ENCODE measurements at regions not wholly inside any gene's neighbourhood (a gene's known extent, or its start where the extent isn't known, plus 50 kb on each side); places are given as distances from the start of the nearest gene placed in this dataset.

DNA sequence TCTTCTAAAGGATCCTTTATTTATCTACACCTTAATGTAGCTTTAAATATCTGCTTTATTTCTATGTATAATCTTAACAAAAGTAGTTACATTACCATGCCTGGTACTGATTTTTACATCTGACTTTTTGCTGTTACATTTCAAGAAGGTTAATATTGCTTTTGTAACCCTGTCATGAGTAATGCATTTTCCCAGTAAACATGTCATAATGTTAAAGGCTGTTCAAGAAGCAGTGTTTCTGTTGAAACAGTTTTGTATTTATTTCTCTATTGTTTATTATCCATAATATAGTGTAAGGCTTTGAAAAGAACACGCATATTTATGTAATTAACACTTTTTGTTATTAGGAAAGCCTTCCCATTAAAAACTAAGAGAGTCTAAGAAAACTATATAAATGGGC, 98.5 kb upstream of the SOX2 start:
- 77% methylated on average over 1 of the region's 1 CpG for WGBS
- H3K4me3 ChIP-seq (ENCODE audit: low read depth in 1 of 3, low read length in 3 of 3) = no peak overlapping the region
- TF ChIP-seq RXRA (IDR thresholded peaks at IDR 0.05) = no peak
- TF ChIP-seq RAD21 (IDR thresholded peaks at IDR 0.05) = no peak
- TF ChIP-seq, protein P1, sequence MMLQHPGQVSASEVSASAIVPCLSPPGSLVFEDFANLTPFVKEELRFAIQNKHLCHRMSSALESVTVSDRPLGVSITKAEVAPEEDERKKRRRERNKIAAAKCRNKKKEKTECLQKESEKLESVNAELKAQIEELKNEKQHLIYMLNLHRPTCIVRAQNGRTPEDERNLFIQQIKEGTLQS (IDR thresholded peaks at IDR 0.05) = no peak
- TF ChIP-seq FOXA1 (IDR thresholded peaks at IDR 0.05) = no peak
- TF ChIP-seq FOXA2 (IDR thresholded peaks at IDR 0.05) = no peak
- no peak for TF ChIP-seq JUND (IDR thresholded peaks at IDR 0.05)
- TF ChIP-seq HNF4A (conservative IDR thresholded peaks at IDR 0.05) = no peak
- TF ChIP-seq TAF1 (conservative IDR thresholded peaks at IDR 0.05) = no peak
- no peaks in the 10 kb centered on the region for H3K9me3 ChIP-seq (ENCODE audit: control insufficient read depth in 4 of 4, low read length in 3 of 4)
- H3K9ac ChIP-seq (ENCODE audit: low read depth in 1 of 2, low read length in 2 of 2) = no peak overlapping the region
- no peak for DNase-seq (ENCODE audit: low spot score)
- no peaks in the 10 kb centered on the region for H3K36me3 ChIP-seq (ENCODE audit: control insufficient read depth in 4 of 4, insufficient read depth in 3 of 4, low read depth in 1 of 4, low read length in 3 of 4)
- H3K4me1 ChIP-seq (ENCODE audit: control insufficient read depth in 4 of 4, insufficient read depth in 4 of 4, low read length in 3 of 4) = no peaks in the 10 kb centered on the region
- no peaks in the 10 kb centered on the region for H3K27me3 ChIP-seq (ENCODE audit: control insufficient read depth in 4 of 4, insufficient read depth in 4 of 4, low read length in 3 of 4)
- no peak overlapping the region for H3K27ac ChIP-seq (ENCODE audit: low read depth in 1 of 2, low read length in 2 of 2)

DNA sequence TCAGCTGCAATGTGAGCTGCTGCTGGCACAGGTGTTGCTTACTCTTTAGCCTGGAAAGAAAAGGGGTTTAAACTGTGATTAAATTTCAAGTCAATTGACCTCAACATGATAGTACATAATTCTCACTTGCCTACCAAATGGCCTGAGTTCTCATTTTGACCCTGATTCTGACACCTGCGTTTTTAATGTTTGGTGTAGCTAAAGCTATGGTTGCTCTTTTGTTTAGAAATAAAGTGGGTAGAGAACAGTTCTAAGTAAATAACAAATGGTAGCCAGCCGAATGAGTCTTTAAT, 100.8 kb upstream of the SOX2 start:
- no peak for DNase-seq (ENCODE audit: low spot score)
- no peaks in the 10 kb centered on the region for H3K27me3 ChIP-seq (ENCODE audit: control insufficient read depth in 4 of 4, insufficient read depth in 4 of 4, low read length in 3 of 4)
- no peak overlapping the region for H3K4me3 ChIP-seq (ENCODE audit: low read depth in 1 of 3, low read length in 3 of 3)
- H3K9ac ChIP-seq (ENCODE audit: low read depth in 1 of 2, low read length in 2 of 2) = no peak overlapping the region
- no peaks in the 10 kb centered on the region for H3K9me3 ChIP-seq (ENCODE audit: control insufficient read depth in 4 of 4, low read length in 3 of 4)
- no peaks in the 10 kb centered on the region for H3K4me1 ChIP-seq (ENCODE audit: control insufficient read depth in 4 of 4, insufficient read depth in 4 of 4, low read length in 3 of 4)
- no peaks in the 10 kb centered on the region for H3K36me3 ChIP-seq (ENCODE audit: control insufficient read depth in 4 of 4, insufficient read depth in 3 of 4, low read depth in 1 of 4, low read length in 3 of 4)
- no peak overlapping the region for H3K27ac ChIP-seq (ENCODE audit: low read depth in 1 of 2, low read length in 2 of 2)
- WGBS = 79% methylated on average over 2 of the region's 2 CpGs
- TF ChIP-seq, protein P2, sequence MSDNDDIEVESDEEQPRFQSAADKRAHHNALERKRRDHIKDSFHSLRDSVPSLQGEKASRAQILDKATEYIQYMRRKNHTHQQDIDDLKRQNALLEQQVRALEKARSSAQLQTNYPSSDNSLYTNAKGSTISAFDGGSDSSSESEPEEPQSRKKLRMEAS (IDR thresholded peaks at IDR 0.05) = no peak
- TF ChIP-seq, protein P3, sequence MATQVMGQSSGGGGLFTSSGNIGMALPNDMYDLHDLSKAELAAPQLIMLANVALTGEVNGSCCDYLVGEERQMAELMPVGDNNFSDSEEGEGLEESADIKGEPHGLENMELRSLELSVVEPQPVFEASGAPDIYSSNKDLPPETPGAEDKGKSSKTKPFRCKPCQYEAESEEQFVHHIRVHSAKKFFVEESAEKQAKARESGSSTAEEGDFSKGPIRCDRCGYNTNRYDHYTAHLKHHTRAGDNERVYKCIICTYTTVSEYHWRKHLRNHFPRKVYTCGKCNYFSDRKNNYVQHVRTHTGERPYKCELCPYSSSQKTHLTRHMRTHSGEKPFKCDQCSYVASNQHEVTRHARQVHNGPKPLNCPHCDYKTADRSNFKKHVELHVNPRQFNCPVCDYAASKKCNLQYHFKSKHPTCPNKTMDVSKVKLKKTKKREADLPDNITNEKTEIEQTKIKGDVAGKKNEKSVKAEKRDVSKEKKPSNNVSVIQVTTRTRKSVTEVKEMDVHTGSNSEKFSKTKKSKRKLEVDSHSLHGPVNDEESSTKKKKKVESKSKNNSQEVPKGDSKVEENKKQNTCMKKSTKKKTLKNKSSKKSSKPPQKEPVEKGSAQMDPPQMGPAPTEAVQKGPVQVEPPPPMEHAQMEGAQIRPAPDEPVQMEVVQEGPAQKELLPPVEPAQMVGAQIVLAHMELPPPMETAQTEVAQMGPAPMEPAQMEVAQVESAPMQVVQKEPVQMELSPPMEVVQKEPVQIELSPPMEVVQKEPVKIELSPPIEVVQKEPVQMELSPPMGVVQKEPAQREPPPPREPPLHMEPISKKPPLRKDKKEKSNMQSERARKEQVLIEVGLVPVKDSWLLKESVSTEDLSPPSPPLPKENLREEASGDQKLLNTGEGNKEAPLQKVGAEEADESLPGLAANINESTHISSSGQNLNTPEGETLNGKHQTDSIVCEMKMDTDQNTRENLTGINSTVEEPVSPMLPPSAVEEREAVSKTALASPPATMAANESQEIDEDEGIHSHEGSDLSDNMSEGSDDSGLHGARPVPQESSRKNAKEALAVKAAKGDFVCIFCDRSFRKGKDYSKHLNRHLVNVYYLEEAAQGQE (IDR thresholded peaks at IDR 0.05) = no peak
- no peak for TF ChIP-seq FOXA1 (IDR thresholded peaks at IDR 0.05)
- TF ChIP-seq, protein P4, sequence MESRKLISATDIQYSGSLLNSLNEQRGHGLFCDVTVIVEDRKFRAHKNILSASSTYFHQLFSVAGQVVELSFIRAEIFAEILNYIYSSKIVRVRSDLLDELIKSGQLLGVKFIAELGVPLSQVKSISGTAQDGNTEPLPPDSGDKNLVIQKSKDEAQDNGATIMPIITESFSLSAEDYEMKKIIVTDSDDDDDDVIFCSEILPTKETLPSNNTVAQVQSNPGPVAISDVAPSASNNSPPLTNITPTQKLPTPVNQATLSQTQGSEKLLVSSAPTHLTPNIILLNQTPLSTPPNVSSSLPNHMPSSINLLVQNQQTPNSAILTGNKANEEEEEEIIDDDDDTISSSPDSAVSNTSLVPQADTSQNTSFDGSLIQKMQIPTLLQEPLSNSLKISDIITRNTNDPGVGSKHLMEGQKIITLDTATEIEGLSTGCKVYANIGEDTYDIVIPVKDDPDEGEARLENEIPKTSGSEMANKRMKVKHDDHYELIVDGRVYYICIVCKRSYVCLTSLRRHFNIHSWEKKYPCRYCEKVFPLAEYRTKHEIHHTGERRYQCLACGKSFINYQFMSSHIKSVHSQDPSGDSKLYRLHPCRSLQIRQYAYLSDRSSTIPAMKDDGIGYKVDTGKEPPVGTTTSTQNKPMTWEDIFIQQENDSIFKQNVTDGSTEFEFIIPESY (IDR thresholded peaks at IDR 0.05) = no peak
- no peak for TF ChIP-seq HNF4G (IDR thresholded peaks at IDR 0.05)
- TF ChIP-seq HNF4A (conservative IDR thresholded peaks at IDR 0.05) = no peak
- TF ChIP-seq, protein P5, sequence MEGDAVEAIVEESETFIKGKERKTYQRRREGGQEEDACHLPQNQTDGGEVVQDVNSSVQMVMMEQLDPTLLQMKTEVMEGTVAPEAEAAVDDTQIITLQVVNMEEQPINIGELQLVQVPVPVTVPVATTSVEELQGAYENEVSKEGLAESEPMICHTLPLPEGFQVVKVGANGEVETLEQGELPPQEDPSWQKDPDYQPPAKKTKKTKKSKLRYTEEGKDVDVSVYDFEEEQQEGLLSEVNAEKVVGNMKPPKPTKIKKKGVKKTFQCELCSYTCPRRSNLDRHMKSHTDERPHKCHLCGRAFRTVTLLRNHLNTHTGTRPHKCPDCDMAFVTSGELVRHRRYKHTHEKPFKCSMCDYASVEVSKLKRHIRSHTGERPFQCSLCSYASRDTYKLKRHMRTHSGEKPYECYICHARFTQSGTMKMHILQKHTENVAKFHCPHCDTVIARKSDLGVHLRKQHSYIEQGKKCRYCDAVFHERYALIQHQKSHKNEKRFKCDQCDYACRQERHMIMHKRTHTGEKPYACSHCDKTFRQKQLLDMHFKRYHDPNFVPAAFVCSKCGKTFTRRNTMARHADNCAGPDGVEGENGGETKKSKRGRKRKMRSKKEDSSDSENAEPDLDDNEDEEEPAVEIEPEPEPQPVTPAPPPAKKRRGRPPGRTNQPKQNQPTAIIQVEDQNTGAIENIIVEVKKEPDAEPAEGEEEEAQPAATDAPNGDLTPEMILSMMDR (IDR thresholded peaks at IDR 0.05; ENCODE audit: low read depth, low read length, missing input control) = no peak
- TF ChIP-seq RAD21 (IDR thresholded peaks at IDR 0.05) = no peak
- TF ChIP-seq YY1 (IDR thresholded peaks at IDR 0.05) = no peak
- no peak for TF ChIP-seq FOXA2 (IDR thresholded peaks at IDR 0.05)
- TF ChIP-seq SP1 (IDR thresholded peaks at IDR 0.05) = no peak
- TF ChIP-seq JUND (IDR thresholded peaks at IDR 0.05) = no peak
- TF ChIP-seq, protein P1 (IDR thresholded peaks at IDR 0.05) = no peak
